ENCODE measurements at regions not wholly inside any gene's neighbourhood (a gene's known extent, or its start where the extent isn't known, plus 50 kb on each side); places are given as distances from the start of the nearest gene placed in this dataset.
"Not testable (repeated sequence)": the region's sequence is repeated elsewhere in the genome, so short reads cannot be mapped to it uniquely, and the experiment has no call there.

GRCh38 chr20:53824779-53825178 is 231.1 kb upstream of the ZNF217 start:
- Histone ChIP-seq H3K9me3 (peaks cover 0 to 4% of the 10 kb centered on the region in 2 donors), H3K36me3 (no peaks in the 10 kb centered on the region), H3K27ac (no peak overlapping the region), H3K27me3 (no peaks in the 10 kb centered on the region), H3K4me1 (peaks cover 0 to 12% of the 10 kb centered on the region in 2 donors), H3K4me3 (no peak overlapping the region)
- TF ChIP-seq CTCF (IDR thresholded peaks at IDR 0.05): no peak
- DNase-seq (ENCODE audit: low spot score in 2 of 2): no peak
- intact Hi-C loops (cut with DNase I): loop anchor here (5.0 kb wide), 2 partner anchors 43 to 232 kb away; partner anchors contain the start of gene ZNF217

DNA sequence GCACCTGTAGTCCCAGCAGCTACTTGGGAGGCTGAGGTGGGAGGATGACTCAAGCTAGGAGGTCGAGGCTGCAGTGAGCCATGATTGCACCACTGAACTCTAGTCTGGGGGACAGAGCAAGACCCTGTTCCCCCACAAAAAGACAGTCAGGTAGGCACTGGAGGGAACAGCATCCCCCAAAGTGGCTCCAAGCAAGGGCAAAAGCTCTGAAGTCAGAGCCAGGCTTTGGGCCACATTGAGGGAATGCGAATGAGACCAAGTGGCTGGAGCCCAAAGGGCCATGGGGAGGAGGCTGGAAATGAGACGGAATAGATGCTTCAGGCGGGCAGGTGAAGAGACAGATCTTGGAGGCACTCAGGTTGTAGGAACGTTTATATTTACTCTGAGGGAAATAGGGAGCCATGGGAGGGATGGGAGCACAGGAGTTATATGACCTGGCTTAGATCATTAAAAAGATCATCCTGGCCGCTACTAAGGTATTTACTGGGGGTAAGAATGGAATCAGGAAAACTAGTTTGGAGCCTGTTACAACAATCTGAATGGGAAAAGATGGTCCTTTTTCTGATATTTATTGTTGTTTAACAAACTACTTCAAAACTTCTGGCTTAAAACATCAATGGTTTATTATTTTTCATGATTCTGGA is 229.6 kb upstream of the ZNF217 start:
- H3K36me3 ChIP-seq: no peaks in the 10 kb centered on the region
- DNase-seq (ENCODE audit: low spot score in 2 of 2): no peak
- no peak for TF ChIP-seq CTCF (IDR thresholded peaks at IDR 0.05)
- no peaks in the 10 kb centered on the region for H3K27me3 ChIP-seq
- peaks cover 0 to 1% of the 10 kb centered on the region in 2 donors for H3K4me1 ChIP-seq
- peaks cover 0 to 13% of the 10 kb centered on the region in 2 donors for H3K9me3 ChIP-seq
- H3K27ac ChIP-seq: no peak overlapping the region
- H3K4me3 ChIP-seq: no peak overlapping the region
- intact Hi-C loops (cut with DNase I): no loop called here

DNA sequence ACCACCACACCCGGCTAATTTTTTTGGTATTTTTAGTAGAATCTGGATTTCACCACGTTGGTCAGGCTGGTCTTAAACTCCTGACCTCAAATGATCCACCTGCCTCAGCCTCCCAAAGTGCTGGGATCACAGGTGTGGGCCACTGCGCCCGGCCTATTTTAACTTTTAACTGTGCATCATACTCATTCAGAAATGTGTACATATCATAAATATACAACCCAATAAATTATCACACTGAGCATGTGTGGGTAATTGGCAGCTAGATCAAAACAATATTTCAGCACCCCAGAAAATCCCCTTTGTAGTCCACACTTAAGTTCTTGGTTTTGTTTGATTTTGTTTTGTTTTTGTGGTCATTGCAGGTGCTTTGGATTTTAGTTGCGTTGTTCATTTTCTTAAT is 228.9 kb upstream of the ZNF217 start:
- TF ChIP-seq CTCF (IDR thresholded peaks at IDR 0.05): no peak
- DNase-seq (ENCODE audit: low spot score in 2 of 2): no peak
- Histone ChIP-seq H3K36me3 (no peaks in the 10 kb centered on the region), H3K27ac (no peak overlapping the region), H3K9me3 (peaks cover 0 to 13% of the 10 kb centered on the region in 2 donors), H3K4me3 (no peak overlapping the region), H3K27me3 (no peaks in the 10 kb centered on the region), H3K4me1 (no peaks in the 10 kb centered on the region)
- intact Hi-C loops (cut with DNase I): no loop called here

DNA sequence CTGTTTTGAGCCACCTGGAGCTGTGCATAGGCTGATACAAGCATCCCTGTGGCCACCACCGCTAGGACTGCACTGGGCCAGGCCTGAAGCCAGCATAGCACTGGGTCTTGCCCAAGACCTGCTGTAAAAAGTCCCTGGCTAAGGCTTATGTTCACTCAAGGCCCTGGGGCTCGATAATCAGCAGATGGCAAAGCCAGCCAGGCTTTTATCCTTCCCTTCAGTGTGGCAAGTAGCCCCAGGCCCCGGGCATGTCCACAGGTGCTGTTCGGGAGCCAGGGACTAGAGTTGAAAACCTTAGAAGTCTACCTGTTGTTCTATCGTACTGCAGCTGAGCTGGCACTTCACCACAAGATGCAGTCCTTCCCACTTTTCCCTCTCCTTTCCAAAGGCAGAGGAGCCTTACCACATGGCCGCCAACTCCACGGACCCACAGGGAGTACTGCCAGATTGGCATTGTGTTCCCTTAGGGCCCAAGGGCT is 226.4 kb upstream of the ZNF217 start:
- Histone ChIP-seq H3K9me3 (peaks cover 0 to 13% of the 10 kb centered on the region in 2 donors), H3K4me1 (no peaks in the 10 kb centered on the region), H3K36me3 (no peaks in the 10 kb centered on the region), H3K27ac (no peak overlapping the region), H3K27me3 (no peaks in the 10 kb centered on the region), H3K4me3 (no peak overlapping the region)
- no peak for TF ChIP-seq CTCF (IDR thresholded peaks at IDR 0.05)
- intact Hi-C loops (cut with DNase I): no loop called here
- DNase-seq (ENCODE audit: low spot score in 2 of 2): no peak

GRCh38 chr20:53818457-53819177 is 225.0 kb upstream of the ZNF217 start:
- Histone ChIP-seq H3K27ac (no peak overlapping the region), H3K4me3 (no peak overlapping the region), H3K27me3 (no peaks in the 10 kb centered on the region), H3K36me3 (no peaks in the 10 kb centered on the region), H3K4me1 (no peaks in the 10 kb centered on the region), H3K9me3 (peaks cover 0 to 13% of the 10 kb centered on the region in 2 donors)
- TF ChIP-seq CTCF (IDR thresholded peaks at IDR 0.05): no peak
- intact Hi-C loops (cut with DNase I): no loop called here
- DNase-seq (ENCODE audit: low spot score in 2 of 2): no peak

GRCh38 chr20:53817513-53817912 is 223.9 kb upstream of the ZNF217 start:
- H3K4me3 ChIP-seq; H3K36me3 ChIP-seq; H3K27ac ChIP-seq; intact Hi-C loops (cut with DNase I); DNase-seq (ENCODE audit: low spot score in 2 of 2); H3K4me1 ChIP-seq; H3K27me3 ChIP-seq: not testable (repeated sequence)
- peaks cover 0 to 13% of the 10 kb centered on the region in 2 donors for H3K9me3 ChIP-seq

All from ascending aorta (tissue), 2 donors.